HK-2 (cell line): ENCODE measurements at regions not wholly inside any gene's neighbourhood (a gene's known extent, or its start where the extent isn't known, plus 50 kb on each side); places are given as distances from the start of the nearest gene placed in this dataset.
"Not testable (repeated sequence)": the region's sequence is repeated elsewhere in the genome, so short reads cannot be mapped to it uniquely, and the experiment has no call there.

Experiments
- DNase-seq: peaks from one replicate; pipeline ENCODE4 v3.0.0-alpha.2; 2018; ENCODE audit not compliant: unreplicated experiment

DNA sequence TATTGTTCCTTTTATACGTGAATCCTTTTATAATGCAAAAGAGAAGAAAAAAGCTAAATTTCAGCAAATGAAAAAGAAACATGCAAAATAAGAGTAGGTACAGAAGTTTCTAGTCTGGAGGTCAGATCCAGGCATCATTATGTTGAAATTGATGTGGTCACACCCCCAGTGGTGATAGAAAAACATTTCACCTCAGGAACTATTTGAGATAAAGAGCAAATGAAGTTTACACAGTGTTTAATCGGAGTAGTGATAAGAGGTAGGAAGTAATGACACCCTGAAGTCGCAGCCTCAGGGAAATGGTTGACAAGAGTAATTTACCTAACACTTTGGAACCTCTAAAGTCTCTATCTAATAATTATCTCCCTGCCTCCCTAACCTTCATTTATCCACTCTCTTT lies 536.0 kb upstream of the STEAP1 start:
- DNase-seq, result no peak

DNA sequence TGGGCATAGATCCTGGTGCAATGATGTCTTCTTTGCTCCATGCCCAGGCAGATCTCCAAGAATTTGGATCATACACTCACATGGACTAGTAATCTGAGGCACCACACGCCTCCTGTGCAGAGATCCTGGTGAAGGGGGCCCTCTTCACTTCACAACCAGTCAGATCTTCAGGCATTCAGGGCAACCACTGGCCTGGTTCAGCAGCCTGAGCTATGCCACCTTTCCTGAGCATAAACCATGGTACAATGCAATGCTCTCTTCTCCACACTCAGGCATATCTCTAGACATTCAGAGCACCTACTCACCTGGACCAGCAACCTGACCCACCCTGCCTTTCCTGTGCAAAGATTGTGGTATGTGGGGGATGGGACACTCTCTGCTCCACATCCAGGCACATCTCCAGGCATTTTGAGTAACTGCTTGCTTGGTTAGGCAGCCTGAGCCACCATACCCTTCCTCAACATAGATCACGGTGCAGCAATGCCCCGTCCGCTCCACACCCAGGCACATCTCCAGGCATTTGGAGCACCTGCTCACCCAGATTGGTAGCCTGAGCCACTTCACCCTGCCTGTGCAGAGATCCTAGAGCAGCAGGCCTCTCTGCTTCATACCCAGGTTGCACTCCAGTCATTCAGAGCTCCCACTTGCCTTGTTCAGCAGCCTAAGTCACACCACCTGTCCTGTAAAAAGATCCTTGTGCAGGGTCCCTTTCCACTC lies 532.2 kb upstream of the STEAP1 start:
- no peak for DNase-seq

DNA sequence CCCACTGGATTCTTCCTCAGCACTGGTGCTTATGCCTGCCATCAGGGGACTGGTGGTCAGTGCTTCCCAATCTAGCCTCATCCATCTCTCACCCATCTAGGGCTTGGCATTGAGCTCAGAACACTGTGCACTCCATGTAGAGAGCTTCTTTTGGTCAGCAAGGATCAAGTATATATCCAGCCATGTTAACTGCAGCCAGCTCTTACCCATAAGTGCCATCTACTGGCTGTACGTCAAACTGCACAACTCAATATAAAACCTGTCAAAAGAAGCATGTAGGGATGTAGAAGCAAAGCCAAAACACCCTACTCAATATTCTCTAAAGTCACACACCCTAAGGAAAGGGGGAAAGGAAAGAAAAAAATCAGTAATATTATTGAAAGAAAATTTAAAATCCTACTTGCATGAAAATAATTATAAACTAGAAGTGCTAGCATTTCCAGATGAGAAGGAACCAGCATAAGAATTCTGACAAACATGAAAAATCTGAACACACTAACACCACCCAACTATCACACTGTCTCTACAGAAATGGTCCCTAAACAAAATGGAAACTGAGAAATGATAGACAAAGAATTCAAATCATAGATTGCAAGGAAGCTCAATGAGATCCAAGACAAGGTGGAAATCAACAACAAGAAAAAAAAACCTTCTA lies 531.1 kb upstream of the STEAP1 start:
- peak; percentile 20 for DNase-seq

DNA sequence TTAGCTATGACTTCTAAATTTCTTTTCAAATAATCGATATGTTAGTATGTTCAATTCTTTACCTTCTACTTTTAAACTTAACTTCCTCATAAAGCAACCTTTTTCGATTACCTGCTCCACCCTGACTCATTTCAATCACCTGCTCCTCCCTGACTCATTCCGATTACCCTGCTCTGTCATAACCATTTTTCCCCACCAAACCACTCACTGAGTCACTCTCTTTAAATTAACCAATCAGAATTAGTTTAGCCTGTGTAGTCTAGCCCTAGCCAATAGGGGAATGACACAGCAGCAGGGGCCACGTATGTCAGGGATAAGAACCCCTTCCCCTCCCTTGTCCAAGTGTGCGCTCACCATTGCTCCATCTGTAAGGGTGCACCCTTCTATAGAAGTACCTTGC lies 530.1 kb upstream of the STEAP1 start:
- DNase-seq, result not testable (repeated sequence)

DNA sequence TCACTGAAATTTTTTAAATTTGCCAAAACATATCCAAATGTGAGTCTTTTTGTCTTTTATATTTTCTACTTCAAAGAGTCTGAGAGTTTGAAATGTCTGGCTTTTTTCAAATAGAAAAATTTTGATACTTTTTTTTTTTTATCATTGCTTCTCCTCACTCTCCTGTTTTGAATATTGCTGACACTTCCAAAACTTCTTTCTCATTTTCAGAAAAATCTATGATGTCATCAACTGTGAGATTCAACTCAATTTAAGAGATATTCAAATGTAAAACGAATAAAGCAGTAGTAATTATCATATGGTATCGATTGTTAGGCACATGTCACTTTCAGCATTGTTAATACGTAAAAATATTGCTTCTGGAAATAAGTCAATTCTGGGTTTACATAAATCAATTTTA lies 505.8 kb upstream of the STEAP1 start:
- DNase-seq, result no peak

DNA sequence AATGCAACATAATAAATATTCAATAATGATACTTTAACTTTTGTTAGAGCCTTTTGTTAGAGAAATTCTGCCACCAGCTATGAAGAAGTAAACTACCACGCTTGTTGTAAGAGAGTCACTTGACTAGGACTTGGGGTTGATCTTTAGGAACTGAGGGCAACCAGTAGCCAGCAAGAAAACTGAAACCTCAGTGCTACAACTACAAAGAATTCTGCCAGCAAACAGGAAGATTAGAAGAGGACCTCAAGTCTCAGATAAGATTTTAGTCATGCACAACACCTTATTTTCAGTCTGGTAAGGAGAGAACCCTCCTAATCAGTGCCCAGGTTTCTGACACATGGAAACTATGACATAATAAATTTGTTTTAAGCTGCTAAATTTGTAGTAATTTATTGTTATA lies 498.3 kb upstream of the STEAP1 start:
- DNase-seq, result no peak

DNA sequence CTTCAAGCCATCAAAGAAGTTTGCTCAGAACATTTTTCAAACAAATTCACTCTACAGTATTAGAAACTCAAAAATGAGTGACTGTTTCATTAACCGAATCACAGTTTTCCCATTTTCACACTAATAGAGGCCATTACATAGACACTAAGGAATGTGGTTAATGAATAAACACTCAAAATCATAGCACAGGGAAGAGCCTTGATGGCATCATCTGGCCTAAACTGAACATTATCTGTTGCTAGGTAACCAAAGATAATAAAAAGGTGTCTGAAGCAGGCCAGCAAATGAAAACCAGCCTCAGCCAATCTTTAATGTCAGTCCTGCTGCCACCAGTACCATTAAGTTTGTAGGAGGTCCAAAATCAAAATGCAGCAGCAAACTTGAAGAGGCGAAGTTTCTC lies 492.4 kb upstream of the STEAP1 start:
- DNase-seq, result no peak

DNA sequence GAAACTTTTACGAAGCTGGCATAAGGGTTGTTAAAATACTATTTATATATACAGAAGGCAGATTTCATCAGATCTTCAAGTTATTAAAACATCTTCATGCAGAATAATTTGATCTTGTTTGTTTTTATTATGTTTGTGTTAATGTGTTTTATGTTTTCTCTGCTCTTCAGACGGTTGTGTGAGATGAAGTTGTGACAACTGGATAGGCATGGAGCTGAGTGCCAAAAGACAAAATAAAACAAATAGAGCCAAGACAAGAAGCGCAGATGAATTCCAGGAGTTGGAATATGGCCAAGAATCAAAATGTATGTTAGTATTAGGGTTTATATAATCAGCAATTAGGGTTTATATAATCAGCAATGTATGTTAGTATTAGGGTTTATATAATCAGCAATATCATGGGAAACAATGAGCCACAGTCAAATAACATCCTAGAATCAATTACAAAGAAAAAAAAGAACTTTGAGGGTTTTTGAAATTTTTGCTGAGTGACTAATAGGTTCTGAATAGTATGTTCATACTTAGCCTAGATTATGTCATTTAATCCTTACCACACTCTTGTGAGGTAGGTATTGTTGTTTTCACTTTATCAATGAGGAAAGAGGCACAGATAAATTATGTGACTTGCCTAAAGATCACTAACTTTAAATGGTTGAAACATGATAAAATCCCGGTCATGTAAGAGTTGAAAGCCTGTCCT lies 488.0 kb upstream of the STEAP1 start:
- no peak for DNase-seq

DNA sequence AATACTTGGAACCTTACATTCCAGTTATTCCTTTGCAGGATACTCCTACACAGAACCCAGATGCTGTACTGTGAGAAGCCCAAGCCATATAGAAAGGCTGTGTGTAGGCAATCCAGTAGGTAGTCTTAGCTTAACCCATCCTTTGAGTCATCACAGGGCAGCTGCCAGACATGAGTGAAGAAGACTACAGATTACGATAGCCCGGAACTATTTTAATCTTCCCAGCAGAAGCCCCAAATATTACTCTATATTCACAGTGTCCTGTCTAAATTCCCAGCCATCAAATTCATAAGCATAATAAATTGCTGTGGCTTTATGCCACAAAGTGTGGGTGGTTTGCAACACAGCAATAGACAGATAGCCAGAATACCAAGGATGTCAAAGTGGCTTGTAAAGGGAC lies 474.1 kb upstream of the STEAP1 start:
- no peak for DNase-seq

DNA sequence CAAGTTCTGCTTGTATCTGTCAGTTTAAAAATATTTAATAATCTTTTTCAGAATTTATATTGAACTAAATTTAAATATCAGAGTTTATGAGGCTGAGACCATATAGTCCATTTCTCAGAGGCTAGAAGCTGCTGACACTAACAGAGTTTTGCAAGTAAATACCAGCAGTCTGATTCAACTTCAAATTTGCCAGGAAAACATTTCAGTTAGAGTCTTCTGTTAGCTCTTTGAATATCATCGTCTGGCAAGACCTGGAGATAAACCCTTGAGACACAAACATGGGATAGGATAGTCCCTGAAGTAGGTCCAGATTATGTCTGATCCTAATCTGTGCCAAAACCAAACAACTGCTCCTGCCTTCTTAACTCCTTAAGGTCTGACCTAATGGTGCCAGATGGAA lies 472.8 kb upstream of the STEAP1 start:
- no peak for DNase-seq

DNA sequence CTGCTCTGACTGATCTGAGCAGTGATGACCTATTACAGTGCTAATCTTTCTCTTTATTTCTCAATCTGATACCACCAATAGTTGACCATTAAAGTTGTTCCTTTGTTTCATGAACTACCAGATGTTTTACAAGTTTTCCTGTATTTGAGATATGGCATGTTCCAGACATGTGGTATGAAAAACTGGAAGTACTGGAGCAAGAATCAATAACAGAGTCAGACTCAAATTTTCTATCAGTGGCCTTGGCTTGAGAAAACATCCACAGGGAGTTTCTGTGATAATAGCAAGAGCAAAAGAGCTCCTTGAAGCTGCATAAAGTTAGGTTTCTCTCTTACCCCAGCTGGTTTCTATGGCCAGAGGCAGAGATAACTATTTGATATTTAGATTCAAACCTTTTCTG lies 469.0 kb upstream of the STEAP1 start:
- no peak for DNase-seq

DNA sequence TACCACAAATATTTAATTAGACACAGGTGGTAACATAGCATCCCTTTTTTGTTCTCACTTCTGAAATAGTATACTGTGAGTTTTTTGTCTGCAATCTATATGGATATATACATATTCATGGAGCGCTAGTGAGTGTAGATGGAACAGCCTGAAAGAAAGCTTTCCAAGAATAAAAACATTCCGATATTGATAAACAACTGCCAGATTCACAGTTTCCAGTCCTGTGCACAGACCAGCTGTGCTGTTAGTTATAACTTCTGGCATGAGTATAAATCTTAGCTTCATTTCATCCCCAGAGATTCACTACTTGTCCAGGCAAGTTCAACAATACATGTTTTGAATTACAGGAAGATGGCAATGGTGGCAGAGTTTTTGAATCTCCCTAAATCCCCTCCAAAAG lies 467.1 kb upstream of the STEAP1 start:
- DNase-seq, result no peak

DNA sequence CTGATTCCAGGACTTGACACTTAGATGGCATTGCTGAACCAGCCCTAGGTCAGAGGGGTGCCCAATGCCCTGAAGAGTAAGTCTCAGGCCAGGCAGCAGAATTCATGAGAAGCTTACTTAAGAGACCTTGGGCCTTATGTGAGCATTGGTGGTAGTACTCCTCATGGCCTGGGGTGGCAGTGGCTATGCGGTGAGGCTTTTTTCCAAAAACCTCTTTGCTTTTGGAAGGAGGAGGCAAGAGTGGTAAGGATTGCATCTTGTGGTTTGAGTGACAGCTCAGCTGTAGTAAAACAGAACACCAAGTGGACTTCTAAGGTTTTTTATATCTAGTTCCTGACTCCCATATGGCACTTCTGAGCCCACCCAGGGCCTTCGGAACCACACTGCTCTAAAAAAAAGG lies 459.0 kb upstream of the STEAP1 start:
- no peak for DNase-seq

DNA sequence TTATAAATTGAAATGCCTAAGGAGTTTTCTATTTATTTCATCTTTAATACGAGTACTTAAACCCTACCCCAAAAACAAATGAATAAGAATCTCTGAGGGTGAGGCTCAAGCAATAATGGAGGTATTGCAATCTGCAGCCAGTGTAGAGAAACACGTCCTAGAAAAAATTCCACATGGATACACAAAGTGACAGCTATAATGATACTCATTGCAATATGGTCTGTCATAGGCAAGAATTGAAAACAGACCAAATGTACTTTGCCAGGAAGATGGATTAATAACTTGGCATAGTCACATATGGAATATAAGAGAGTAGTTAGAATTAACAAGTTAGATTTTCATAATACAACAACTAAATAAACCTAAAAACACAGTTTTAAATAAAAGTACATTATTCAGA lies 440.1 kb upstream of the STEAP1 start:
- no peak for DNase-seq

DNA sequence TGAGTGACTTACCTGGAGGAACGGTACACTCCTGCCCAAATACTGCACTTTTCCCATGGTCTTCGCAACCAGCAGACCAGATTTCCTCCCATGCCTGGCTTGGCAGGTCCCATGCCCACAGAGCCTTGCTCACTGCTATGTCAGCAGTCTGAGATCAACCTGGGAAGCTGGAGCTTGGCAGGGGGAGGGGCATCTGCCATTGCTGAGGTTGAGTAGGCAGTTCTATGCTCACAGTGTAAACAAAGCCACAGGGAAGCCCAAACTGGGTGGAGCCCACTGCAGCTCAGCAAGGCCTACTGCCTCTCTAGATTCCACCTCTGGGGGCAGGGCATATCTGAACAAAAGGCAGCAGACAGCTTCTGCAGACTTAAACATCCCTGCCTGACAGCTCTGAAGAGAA lies 435.3 kb upstream of the STEAP1 start:
- DNase-seq, result peak; percentile 22

DNA sequence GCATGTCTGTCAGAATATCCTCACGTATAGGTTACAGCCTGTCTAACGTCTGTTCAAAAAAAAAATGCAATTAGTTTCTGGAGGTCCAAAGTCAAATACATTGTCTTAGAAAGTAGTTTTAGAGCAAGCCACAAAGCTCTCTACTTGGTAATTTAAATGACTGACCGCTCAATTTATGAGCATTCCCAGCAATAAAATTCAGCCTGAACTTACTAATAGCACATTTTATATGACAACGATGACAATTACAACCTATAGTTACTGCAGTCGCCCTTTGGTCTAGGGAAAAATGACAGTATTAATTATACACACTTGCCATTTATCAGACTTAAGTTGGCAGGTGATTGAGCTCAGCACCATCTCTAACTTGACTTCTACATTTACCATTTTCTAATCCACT lies 425.8 kb upstream of the STEAP1 start:
- DNase-seq, result no peak

DNA sequence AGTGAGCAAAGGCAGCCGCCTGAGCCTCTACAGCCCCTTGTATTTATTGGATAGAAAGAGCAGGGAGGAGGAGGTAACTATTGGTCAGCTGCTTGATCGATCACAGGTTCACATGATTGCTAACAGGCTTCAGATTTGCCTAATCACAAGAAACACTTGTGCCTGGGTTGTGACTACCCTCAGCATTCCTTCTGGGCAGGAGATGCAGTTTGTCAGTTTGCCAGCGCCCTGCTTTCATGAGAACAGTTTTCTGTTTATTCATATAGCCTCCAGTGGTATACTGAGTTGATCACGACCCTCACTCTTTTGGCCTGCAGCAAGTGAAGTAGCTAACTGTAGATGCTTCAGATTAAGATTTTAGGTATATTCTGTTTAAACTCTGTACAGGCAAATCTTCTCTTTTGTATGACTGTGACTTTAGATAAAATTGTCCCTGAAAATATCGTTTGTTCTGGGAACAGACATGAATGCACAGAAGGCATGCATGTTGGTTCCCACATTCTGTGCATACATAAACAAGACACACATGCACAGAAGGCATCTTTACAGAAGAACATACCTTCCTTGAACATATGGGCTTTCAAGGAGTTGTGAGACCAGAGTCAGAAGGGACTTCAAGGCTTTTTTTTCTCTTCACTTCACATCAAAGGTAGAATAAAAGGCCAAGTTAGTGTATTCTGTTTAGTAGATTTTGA lies 422.4 kb upstream of the STEAP1 start:
- DNase-seq, result no peak

DNA sequence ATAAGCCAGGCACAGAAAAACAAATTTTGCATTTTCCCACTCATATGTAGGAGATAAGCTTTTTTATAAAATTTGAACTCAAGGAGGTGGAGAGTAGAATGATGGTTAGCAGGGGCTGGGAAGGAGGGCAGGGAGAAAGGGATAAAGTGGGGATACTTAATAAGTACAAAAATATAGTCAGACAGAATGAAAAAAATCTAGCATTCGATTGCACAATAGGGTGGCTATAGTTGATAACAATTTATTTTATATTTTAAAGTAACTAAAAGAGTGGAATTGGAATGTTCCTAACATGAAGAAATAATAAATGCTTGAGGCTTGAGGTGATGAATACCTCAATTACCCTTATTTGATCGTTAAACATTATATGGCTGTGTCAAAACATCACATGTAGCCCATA lies 415.7 kb upstream of the STEAP1 start:
- no peak for DNase-seq

DNA sequence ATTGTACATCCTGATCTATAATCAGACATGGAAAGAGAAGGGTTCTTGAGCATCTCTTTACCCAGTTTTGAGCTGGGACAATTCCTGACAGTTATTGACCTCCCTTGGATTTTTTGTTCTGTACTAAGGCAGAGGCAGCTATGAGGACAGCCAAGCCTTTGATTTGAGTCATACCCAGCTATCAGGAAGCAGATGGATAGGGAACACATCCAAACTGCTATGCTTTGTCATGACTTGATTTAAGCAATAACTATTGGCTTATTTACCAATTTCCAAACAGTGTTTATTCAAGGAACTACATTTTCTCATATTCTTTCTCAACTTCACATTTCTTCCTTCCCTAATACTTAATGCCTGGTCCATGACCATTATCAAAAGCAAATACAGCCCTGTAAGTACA lies 396.4 kb upstream of the STEAP1 start:
- no peak for DNase-seq

DNA sequence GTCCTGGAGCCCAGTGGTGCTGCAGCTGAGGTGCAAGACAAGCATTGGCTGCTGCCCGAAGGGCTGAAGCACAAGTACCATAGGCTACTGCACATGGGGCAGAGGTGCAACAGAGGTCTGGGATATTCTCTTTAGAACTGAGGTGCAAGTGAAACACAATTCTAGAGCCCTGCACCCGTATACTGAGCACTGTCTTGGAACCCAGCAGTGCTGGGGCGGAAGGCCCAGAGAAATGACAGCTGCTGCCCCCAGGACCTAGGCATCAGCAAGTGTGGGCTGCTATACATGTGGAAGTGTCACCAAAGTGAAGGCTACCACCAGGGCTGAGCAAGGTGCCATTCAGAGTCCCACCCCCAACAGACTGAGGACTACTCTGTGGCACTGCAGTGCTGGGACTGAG lies 393.6 kb upstream of the STEAP1 start:
- no peak for DNase-seq

DNA sequence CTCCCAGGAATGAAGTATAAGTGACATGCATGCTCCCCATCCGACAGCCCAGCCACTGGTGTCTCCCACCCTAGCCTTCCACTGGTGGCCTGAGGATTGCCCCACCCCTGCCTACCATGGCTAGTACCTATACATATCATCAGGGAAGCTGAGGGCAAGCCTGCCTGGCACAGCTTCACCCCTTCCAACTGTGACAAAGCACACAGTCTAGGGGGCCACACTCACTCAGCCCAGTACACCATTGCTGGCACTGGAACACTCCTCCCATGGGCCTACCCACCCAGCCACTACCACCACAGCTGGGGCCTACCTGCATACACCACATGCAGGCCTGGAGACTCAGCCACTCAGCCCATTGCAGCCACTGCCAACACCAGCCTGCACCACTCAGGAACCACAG lies 393.1 kb upstream of the STEAP1 start:
- DNase-seq, result no peak

DNA sequence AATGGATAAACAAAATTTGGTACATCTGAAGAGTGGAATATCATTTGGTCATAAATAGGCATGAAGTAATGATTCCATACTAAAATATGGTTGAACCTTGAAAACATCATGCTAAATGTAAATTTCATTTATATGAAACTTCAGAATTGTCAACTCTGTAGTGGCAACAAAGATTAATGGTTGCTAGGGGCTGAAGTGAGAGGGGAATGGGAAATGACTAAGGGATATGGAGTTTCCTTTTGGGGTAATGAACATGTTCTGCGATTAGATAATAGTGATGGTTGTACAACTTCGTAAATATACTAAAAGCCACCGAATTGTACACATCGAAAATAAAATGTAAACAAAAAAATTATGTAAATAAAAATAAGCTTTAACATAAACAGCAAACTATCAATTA lies 384.1 kb upstream of the STEAP1 start:
- DNase-seq, result no peak
